SU-DHL-6 (cell line): ENCODE measurements at regions not wholly inside any gene's neighbourhood (a gene's known extent, or its start where the extent isn't known, plus 50 kb on each side); places are given as distances from the start of the nearest gene placed in this dataset.

Source experiments
- H2AFZ ChIP-seq: fragments of 200-600 bp; sonication (generic); 2 replicates; pipeline ENCODE4 v1.6.1; 2014; ENCODE audit warnings: low read depth, mild to moderate bottlenecking, moderate library complexity, mixed read lengths, antibody characterized with exemption, low read length; ENCODE audit not compliant: severe bottlenecking
- H3F3A ChIP-seq: fragments of 200-600 bp; shearing (Covaris generic); 2 replicates; pipeline ENCODE4 v1.6.0; 2016; ENCODE audit warnings: antibody characterized with exemption, mild to moderate bottlenecking; ENCODE audit not compliant: insufficient read depth
- H3K27ac ChIP-seq: fragments of 200-600 bp; sonication (generic); 2 replicates; pipeline ENCODE4 v1.5.1; 2016; ENCODE audit warnings: low read depth, mild to moderate bottlenecking, low read length, moderate library complexity, mixed read lengths
- H3K27me3 ChIP-seq: fragments of 200-600 bp; sonication (generic), shearing (Covaris generic); 2 replicates; pipeline ENCODE4 v1.6.0; 2014; ENCODE audit warnings: mild to moderate bottlenecking, low read length
- H3K36me3 ChIP-seq: fragments of 200-600 bp; sonication (generic); 2 replicates; pipeline ENCODE4 v1.6.1; 2014; ENCODE audit warnings: mild to moderate bottlenecking, low read length, mixed read lengths
- H3K4me2 ChIP-seq: fragments of 300-600, 200-600 bp; shearing (Covaris generic), sonication (generic); 2 replicates; pipeline ENCODE4 v1.6.0; 2014; ENCODE audit warnings: low read length, low read depth, mild to moderate bottlenecking; ENCODE audit not compliant: poor library complexity, severe bottlenecking
- H3K4me3 ChIP-seq: fragments of 200-600 bp; sonication (generic); 2 replicates; pipeline ENCODE4 v1.5.1; 2014; ENCODE audit warnings: antibody characterized with exemption, low read length, mild to moderate bottlenecking, mixed read lengths; ENCODE audit not compliant: insufficient read depth, poor library complexity, severe bottlenecking
- H3K79me2 ChIP-seq: fragments of 200-600 bp; sonication (generic); 2 replicates; pipeline ENCODE4 v1.6.1; 2014; ENCODE audit warnings: mild to moderate bottlenecking, low read length, moderate library complexity; ENCODE audit not compliant: insufficient read depth
- H3K9ac ChIP-seq: fragments of 200-600 bp; sonication (generic); 2 replicates; pipeline ENCODE4 v1.7.0; 2014; ENCODE audit warnings: mild to moderate bottlenecking, low read length
- H3K9me2 ChIP-seq: fragments of 200-600 bp; sonication (generic); replicated peaks from 2 replicates; pipeline ENCODE4 v1.6.1; 2014; ENCODE audit warnings: low read length; ENCODE audit not compliant: insufficient read depth
- H3K9me3 ChIP-seq: fragments of 200-600 bp; sonication (generic); 2 replicates; pipeline ENCODE4 v1.6.1; 2014; ENCODE audit warnings: low read length, mixed read lengths; ENCODE audit not compliant: insufficient read depth
- H4K20me1 ChIP-seq: fragments of 200-600 bp; sonication (generic); 2 replicates; pipeline ENCODE4 v1.6.1; 2014; ENCODE audit warnings: low read depth, mild to moderate bottlenecking, antibody characterized with exemption, low read length, moderate library complexity, mixed read lengths
- CTCF ChIP-seq: fragments of 200-600 bp; sonication (generic); IDR thresholded peaks from one replicate; pipeline ENCODE4 v1.5.1; 2017; ENCODE audit warnings: antibody characterized with exemption, mild to moderate bottlenecking, low read length, moderate library complexity; ENCODE audit not compliant: insufficient read depth, poor library complexity, severe bottlenecking
- EZH2phosphoT487 ChIP-seq: fragments of 200-600 bp; sonication (generic), shearing (Covaris generic); conservative IDR thresholded peaks from 2 replicates; pipeline ENCODE4 v1.6.1; 2018; ENCODE audit warnings: mild to moderate bottlenecking, antibody characterized with exemption, low read length, moderate library complexity, mixed read lengths

GRCh38 chr11:11217289-11217928 is 135.6 kb downstream of the CSNK2A3 start:
- H4K20me1 ChIP-seq: no peaks in the 10 kb centered on the region
- no peak for TF ChIP-seq CTCF
- no peak for TF ChIP-seq EZH2phosphoT487
- no peaks in the 10 kb centered on the region for H3F3A ChIP-seq
- no peaks in the 10 kb centered on the region for H3K36me3 ChIP-seq
- no peak overlapping the region for H3K4me2 ChIP-seq
- H3K9me2 ChIP-seq: no peaks in the 10 kb centered on the region
- no peak overlapping the region for H3K4me3 ChIP-seq
- H3K27me3 ChIP-seq: no peaks in the 10 kb centered on the region
- H3K79me2 ChIP-seq: no peaks in the 10 kb centered on the region
- no peak overlapping the region for H3K9ac ChIP-seq
- H3K27ac ChIP-seq: no peak overlapping the region
- no peak overlapping the region for H2AFZ ChIP-seq
- no peaks in the 10 kb centered on the region for H3K9me3 ChIP-seq

- Histone ChIP-seq H3K9ac (no peak overlapping the region), H3F3A (no peaks in the 10 kb centered on the region), H2AFZ (no peak overlapping the region), H3K27me3 (no peaks in the 10 kb centered on the region), H3K4me2 (no peak overlapping the region), H3K36me3 (no peaks in the 10 kb centered on the region), H4K20me1 (no peaks in the 10 kb centered on the region), H3K79me2 (no peaks in the 10 kb centered on the region), H3K9me3 (no peaks in the 10 kb centered on the region), H3K4me3 (no peak overlapping the region), H3K9me2 (no peaks in the 10 kb centered on the region), H3K27ac (no peak overlapping the region)
- TF ChIP-seq EZH2phosphoT487 (no peak), CTCF (no peak)
These were observed 137.1 kb downstream of the CSNK2A3 start for GRCh38 chr11:11215944-11216343.

GRCh38 chr11:11215058-11215815 is 137.8 kb downstream of the CSNK2A3 start:
- Histone ChIP-seq H2AFZ (no peak overlapping the region), H3K9me3 (no peaks in the 10 kb centered on the region), H4K20me1 (no peaks in the 10 kb centered on the region), H3K9ac (no peak overlapping the region), H3K36me3 (no peaks in the 10 kb centered on the region), H3K4me2 (no peak overlapping the region), H3K27me3 (no peaks in the 10 kb centered on the region), H3K9me2 (no peaks in the 10 kb centered on the region), H3F3A (no peaks in the 10 kb centered on the region), H3K27ac (no peak overlapping the region), H3K79me2 (no peaks in the 10 kb centered on the region), H3K4me3 (no peak overlapping the region)
- no peak for TF ChIP-seq CTCF
- TF ChIP-seq EZH2phosphoT487: no peak
